C1 segment of cervical spinal cord (tissue), 14 donors: ENCODE measurements at regions not wholly inside any gene's neighbourhood (a gene's known extent, or its start where the extent isn't known, plus 50 kb on each side); places are given as distances from the start of the nearest gene placed in this dataset.

ENCODE experiments used
- DNase-seq, 14 donors: peaks; one replicate each; lab custom pipeline; 2025; lab: John Stamatoyannopoulos, UW

- no peak for DNase-seq
These were observed 291.0 kb upstream of the DOK6 start for GRCh38 chr18:69109686-69110085.

- DNase-seq, result no peak
These were observed 279.9 kb upstream of the DOK6 start for GRCh38 chr18:69120833-69121232.

GRCh38 chr18:69123421-69123820, 277.3 kb upstream of the DOK6 start:
- no peak for DNase-seq

DNA sequence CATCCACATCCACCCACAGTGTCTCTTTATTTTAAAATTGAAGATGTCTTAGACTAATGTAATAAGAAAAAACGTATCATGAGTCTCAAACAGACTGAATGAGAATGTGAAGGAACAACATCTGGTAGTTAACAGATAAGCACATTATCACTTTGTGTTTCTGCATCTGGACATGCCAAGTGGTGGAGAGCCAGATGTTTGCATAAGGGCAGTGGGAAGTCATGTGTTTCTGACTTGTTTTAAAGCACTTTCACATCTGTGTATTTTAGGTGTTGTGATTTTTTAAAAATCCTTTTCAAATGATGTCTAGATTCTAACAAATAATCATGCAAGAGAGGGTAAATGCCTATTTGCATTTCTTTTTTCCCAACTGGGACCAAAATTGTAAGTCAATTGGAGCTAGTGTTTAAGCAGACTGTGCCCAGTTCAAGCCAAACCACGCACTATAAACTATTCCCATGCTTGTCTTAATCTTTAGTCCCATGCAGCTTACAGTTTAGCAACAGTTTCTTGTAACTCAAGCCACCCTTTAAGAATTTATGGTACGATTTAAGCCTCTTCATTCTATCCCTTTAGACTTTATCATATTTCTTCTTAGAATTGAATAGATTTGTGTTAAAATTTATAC, 272.7 kb upstream of the DOK6 start:
- DNase-seq, result no peak

GRCh38 chr18:69128566-69128965, 272.1 kb upstream of the DOK6 start:
- DNase-seq, result no peak

- DNase-seq, result no peak
These were observed 271.7 kb upstream of the DOK6 start for GRCh38 chr18:69128978-69129377.

DNA sequence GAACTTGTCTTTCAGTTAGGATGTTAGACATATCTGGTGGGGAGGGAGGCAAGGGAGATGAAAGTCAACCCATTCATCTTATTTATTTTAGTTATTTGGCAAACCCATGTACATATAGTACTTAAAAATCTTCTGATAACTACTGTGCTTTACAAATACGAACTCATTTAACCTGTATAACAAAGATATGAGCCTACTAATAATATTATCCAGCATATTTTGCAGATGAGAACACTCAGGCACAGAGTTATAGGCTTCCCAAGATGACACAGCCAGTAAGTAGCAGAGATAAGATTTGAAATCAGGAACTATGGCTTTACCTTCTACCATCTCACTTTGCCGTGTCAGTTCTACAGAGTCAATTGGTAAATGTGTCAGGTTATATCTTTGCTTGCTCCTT, 262.6 kb upstream of the DOK6 start:
- DNase-seq, result no peak

- DNase-seq, result no peak
These were observed 257.6 kb upstream of the DOK6 start for GRCh38 chr18:69143084-69143483.

GRCh38 chr18:69152436-69152835, 248.3 kb upstream of the DOK6 start:
- DNase-seq, result no peak

- peak in 1 of 14 donors; percentile 18 for DNase-seq
These were observed 242.8 kb upstream of the DOK6 start for GRCh38 chr18:69157906-69158305.

GRCh38 chr18:69158944-69159343, 241.7 kb upstream of the DOK6 start:
- DNase-seq, result no peak

- peak in 1 of 14 donors; percentile 74 for DNase-seq
These were observed 239.2 kb upstream of the DOK6 start for GRCh38 chr18:69161383-69162028.

DNA sequence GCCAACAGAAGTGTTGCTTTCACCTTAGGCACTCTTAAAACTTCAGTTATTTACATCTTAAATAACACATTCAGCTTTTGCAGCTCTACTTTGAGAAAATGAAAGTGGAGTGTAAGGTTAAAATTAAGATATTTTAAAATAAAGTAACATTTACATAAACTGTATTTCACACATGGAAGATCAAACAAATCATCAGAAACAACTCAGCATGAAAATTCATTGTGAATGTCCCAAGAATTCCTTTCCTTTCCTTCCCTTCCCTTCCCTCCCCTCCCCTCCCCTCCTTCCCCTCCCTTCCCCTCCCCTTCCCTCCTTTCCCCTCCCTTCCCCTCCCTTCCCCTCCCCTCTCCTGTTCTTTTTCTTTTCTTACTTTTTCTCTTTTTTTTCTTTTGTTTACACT, 238.0 kb upstream of the DOK6 start:
- no peak for DNase-seq

DNA sequence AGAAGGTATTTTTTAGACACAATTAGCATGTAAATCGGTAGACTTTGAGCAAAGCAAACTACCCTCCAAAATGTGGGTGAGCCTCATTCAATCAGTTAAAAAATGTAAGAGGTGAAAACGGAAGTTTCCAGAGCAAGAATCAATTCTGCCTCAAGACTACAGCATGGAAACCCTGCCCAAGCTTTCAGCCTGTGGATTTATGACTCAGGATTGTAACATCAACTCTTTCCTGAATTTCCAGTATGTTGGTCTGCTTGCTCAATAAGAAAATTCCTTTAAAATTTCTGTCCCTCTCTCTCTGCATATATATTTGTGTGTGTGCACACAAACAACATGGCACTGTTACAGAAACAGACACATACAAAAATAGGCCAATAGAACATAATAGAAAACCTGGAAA, 228.6 kb upstream of the DOK6 start:
- no peak for DNase-seq

DNA sequence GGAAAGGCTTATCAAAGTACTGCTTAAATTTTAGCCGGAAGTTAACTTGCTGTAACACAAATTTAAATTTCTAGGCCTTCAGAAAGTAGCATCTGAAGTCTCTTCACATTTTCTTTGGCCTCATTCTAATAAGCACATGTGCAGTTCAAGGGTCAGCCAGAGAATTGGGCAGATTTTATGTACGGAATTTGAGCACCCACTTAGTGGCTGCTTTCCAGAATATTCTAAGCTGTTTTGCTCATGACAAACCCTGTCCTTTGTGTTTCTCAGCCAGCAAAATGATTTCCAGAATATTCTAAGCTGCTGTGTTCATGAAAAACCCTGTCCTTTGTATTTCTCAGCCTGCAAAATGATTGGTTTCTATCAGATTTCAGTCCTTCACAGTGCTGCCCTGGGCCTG, 225.0 kb upstream of the DOK6 start:
- DNase-seq, result no peak

GRCh38 chr18:69176741-69177140, 223.9 kb upstream of the DOK6 start:
- no peak for DNase-seq

DNA sequence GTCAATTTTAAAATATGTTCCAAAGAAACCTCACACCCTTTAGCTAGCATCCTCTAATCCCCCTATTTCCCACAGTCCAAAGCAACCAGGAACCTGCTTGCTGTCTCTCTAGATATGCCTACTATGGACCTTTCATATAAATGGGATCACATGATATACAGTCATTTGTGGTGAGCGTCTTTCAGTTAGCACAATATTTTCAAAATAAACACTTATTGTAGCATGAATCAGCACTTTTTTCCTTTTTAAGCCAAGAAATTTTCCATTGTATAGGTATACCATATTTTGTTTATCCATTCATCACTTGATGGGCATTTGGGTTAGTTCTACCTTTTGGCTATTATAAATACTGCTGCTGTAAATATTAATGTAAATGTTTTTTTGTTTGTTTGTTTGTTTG, 223.0 kb upstream of the DOK6 start:
- no peak for DNase-seq

- no peak for DNase-seq
These were observed 214.5 kb upstream of the DOK6 start for GRCh38 chr18:69186162-69186561.

DNA sequence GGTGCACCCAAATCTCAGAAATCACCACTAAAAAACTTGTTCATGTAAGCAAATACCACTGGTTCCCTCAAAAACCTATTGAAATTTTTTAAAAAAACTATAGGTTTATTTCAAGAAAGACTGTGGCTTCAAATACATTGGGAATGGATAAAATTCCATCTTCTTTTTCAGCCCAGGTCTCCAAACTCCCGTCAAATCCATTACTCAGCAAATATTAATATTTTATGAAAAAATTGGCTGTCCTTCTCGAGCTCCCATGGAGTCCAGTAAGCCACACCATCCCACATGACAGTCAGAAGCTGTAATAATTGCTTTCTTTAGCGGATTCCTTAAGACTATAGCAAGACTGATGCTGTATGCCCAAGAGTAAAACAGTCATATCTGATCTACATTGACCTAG, 204.4 kb upstream of the DOK6 start:
- no peak for DNase-seq

GRCh38 chr18:69205925-69206324, 194.8 kb upstream of the DOK6 start:
- no peak for DNase-seq

GRCh38 chr18:69208545-69208944, 192.1 kb upstream of the DOK6 start:
- no peak for DNase-seq

- DNase-seq, result no peak
These were observed 190.9 kb upstream of the DOK6 start for GRCh38 chr18:69209761-69210160.

DNA sequence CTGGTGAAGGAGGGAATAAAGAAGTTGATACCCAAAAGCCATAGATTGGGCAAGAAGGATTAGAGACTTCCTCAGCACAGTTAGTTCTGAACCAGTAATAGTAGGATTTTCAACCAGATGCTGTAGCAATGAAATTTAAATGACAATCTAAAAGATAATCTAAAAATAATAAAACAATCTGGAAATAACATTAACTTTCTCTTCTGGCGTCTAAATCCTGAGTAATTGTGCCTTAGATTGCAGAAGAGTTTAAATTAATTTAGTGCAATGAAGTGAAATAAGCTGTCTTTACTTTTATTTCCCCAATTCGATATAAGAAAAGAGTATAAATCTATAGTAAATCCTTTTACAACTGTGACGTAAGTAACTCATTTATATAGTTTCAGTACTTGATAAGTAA, 186.8 kb upstream of the DOK6 start:
- no peak for DNase-seq

DNA sequence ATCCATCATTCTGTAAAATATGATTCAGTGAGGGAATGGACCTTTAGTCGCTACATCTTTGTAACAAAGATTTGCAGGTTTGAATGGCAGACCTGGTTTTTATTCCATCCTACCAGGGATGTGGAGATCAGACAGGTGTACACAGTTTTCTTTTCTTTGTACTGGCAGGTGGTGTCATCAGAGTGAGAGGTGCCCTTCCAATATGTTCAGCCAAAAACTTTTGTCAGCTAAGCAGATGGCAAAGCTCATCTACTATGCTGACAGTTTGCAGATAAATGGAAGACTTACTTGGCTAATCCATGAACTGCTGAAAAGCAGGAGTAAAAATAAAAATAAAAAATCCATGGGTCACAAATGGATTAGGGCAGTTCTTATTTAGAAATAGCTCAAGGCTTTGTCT, 185.5 kb upstream of the DOK6 start:
- peak in 1 of 14 donors; percentile 66 for DNase-seq
